Testis (tissue), 2 donors: ENCODE measurements at regions not wholly inside any gene's neighbourhood (a gene's known extent, or its start where the extent isn't known, plus 50 kb on each side); places are given as distances from the start of the nearest gene placed in this dataset.

Source experiments
- CTCF ChIP-seq, 3 experiments: fragments of 450-650 bp in 2 of 3; fragments of 200-600 bp in 1 of 3; sonication (generic) in 1 of 3; IDR thresholded peaks; one replicate each; pipeline ENCODE4 v1.5.1; 2016 to 2019; ENCODE audit warnings: antibody characterized with exemption in 3 of 3, mild to moderate bottlenecking in 2 of 3, moderate library complexity in 1 of 3
- POLR2A ChIP-seq: fragments of 450-650 bp; IDR thresholded peaks from one replicate; pipeline ENCODE4 v1.6.1; 2017; ENCODE audit warnings: antibody characterized with exemption, mild to moderate bottlenecking, moderate library complexity

GRCh38 chr3:17972476-17972875, 230.0 kb upstream of the TBC1D5 start:
- TF ChIP-seq CTCF (IDR thresholded peaks at IDR 0.05) (no peak), POLR2A (no peak)
